GM19395 (cell line): ENCODE measurements at regions not wholly inside any gene's neighbourhood (a gene's known extent, or its start where the extent isn't known, plus 50 kb on each side); places are given as distances from the start of the nearest gene placed in this dataset.

Experiments used
- ATAC-seq: cut with Tn5 transposase; IDR thresholded peaks from one replicate; pipeline ENCODE4 v1.9.1; 2021; ENCODE audit warnings: mild to moderate bottlenecking, moderate library complexity; ENCODE audit not compliant: unreplicated experiment

- ATAC-seq, result no peak
Measured at GRCh38 chr12:97173688-97174410, 266.8 kb downstream of the NEDD1 start.

DNA sequence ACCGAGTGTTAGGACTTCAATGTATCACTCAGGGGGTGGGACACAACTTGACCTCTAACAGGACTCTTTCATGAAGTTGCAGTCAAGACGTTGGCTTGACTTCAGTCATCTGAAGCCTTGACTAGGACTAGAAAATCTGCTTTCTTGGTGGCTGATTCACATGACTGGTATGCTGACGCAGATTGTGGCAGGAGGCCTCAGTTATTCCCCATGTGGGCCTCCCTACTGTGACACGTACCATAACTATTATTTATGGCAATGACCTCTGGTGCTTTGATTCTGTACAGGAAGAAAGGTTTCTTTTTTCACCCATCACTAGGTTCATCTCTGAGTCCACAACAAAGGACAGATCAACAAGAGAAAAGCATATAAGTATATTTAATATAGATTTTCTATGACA, 270.4 kb downstream of the NEDD1 start:
- ATAC-seq, result no peak

DNA sequence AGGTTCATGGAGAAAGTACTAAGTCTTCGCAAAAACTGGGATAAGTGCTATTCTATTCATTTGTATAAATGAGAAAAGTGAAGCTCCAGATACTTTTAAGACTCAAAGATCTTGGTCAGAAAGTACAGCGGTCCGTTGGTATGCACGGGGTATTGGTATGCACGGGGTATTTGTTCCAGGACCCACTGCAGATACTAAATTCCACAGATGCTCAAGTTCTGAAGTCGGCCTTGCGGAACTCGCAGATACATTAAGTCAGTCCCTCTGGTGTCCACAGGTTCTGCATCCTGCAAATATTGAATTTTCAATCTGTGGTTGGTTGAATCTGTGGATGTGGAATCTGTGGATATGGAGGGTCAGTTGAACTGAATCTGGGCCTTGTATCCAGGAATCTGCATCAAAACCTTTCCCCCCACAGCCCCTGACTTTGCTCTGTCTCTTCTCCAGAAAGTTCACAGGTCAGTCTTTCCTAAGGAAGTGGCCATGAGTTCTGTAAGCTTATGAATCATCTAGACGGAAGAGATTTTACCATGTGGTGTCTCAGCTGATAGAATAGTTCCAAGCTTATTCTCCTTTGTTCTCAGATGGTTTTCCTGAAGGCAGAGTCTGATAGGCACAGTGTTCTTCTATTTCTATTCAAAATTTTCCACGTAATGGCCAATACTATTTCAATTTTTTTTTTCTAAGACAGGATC, 274.7 kb downstream of the NEDD1 start:
- ATAC-seq, result no peak

GRCh38 chr12:97182769-97183168, 275.7 kb downstream of the NEDD1 start:
- ATAC-seq, result no peak

DNA sequence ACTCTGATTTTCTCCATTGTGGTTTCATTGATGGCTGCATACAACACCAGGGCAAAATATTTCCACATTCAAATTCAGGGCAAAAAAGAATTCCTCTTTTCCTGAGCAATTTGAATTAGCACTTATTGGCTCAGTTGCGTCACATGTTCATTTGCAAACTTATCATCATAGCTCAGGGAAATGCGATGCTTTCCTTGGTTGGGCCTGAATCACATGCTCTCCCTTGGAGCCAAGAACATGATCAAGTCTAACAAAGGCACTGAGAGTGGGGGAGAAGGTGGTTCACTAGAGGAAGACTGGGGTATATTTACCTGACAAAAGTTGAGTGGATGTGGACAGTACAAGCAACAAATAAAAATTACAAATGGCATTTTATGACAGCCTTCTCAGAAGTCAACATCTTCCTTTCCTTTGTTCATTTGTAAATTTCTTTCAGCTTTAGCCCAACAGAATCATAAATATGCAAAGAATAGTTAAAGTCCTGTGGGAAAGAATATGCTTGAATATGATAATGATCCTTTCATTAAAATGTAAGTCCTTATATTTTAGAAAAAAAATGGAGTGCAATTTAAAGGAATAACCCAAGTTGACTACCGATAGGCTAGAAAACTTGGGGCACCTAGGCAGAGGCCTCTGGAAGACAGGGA, 277.2 kb downstream of the NEDD1 start:
- no peak for ATAC-seq

- ATAC-seq, result no peak
Measured at GRCh38 chr12:97185567-97185966, 277.0 kb upstream of the RMST start.

DNA sequence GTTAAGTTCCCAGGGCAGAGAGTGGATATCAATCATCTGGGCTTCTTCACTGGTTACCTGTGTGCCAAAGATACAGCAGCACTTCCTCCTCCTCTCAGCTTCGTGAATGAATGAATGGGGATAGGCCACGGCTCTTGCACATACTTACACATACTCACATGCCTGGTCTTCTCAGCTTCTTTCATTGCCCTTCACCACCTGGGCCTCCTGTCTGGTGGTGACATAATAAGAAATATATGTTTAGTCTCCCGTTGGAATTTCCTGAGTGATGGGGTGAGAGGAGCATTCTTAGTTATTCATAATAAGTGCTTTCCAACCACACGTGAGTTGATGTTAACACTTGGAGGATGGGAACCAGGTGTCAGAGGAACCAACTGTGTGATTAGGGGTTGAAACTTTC, 268.1 kb upstream of the RMST start:
- ATAC-seq, result no peak

DNA sequence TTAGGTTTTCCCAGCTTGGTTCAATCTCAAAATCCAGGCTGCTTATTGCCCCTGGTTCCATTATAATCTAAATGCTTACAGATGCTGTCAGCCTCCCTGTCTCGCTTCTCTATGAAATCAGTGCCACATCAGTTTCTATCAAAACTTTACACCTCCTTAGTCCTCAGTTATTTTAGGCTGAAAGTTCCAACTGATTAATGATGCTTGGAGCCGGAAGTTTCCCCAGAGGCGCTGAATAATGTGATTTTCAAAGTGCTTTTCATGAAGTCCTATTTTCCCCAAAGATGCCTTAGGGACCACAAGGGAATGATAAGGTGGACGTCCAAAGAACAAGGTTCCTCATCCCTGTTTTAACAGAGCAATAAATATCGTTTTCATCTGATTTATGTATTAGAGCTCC, 262.4 kb upstream of the RMST start:
- ATAC-seq, result no peak

GRCh38 chr12:97203408-97203807, 259.2 kb upstream of the RMST start:
- no peak for ATAC-seq

- ATAC-seq, result no peak
Measured at GRCh38 chr12:97209997-97210396, 252.6 kb upstream of the RMST start.

DNA sequence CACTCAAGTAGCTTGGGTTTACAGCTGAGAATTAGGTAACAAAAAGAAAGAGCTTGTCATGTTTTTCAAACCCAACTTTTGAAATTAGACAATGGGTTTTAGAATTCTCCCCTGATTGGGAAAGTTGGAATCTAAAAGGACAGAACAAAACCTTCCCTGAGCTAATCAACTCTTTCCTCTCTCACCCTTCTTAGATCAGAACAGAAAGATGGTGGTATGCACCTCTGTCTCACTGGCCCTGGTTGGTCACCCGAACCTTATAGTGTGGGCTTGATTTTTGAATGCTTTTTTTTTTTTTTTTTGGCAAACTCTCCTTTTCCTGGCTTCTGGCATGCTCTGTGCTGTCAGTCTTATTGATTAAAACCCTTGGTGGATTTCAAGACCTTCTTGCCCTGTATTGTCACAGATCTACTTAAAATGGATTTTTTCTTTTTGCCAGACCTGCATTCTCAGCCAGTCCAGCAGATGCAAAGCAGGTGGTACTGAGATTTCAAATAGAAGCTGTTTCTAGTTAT, 251.1 kb upstream of the RMST start:
- ATAC-seq, result no peak

DNA sequence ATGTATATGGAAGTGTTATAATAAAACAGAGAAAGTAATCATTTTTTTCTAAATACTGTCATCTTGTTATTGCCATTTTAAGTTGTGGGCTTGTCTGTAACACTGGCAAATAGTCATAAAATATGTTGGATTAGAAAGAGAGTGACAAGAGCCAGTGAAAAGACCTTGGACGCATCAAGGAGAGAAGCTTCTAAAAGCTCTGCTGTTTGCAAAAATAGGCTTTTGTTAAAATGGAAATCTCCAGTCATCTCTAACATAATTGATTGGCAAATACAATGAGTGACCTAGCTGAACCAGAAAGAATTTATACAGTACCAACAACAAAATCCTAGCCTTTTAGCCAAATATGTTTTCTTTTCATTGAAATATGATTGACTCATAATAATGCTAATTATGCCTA, 245.8 kb upstream of the RMST start:
- no peak for ATAC-seq

GRCh38 chr12:97222391-97222790, 240.2 kb upstream of the RMST start:
- ATAC-seq, result no peak

- ATAC-seq, result peak; percentile 61
Measured at GRCh38 chr12:97223419-97223818, 239.2 kb upstream of the RMST start.

DNA sequence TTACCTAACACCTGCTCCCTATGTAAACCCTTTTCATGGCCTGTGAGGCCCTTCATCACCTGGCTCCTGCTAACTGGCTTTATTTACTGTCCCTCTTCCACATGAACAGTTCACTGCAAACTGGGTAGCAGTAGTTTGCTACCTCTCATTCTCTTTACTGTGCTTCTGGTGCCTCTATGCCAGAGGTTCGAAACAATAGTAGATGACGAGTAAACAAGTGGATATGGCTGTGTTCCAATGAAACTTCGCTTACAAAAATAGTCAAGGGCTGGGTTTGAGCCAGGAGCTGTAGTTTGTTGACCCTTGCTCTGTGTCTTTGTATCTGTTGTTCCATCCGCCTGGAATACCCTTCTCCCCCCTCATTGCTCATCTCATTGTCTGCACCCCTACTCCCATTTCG, 233.6 kb upstream of the RMST start:
- ATAC-seq, result no peak

DNA sequence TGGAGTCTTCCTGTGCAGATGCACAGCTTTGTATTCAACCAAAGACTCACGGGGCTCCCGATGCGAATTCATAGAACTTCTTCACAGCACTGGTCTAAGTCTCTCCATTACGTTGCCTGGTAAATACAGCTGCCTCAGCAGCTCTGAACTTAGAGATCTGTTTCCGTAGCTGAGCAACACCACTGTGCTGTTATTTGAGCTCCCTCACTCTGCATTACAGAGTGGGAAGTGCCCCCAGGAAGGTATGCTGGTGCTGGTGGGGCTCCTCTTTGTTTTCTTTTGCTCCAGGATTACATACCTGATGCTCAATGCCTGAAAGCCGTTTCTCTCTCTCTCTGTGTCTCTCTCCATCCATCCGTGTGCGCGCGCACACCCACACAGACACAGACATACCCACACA, 227.5 kb upstream of the RMST start:
- no peak for ATAC-seq

DNA sequence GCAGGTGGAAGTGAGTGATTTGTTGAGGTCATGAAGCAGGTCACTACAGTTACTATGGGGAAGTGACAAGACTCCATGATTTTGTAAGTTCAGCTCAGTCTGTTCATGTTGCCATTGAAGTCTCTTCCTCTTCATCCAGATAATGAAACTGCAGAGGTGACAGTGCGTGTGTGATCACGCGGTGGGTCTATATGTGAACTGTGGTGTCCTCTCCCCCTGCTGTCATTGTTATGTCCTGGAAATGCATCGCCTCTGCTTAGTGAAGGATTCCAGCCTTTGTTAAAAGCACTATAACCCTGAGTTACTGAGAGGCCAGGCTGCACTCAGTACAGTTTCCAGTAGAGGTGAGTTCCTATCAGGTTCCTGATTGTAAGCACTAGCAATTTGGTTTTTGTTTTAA, 216.2 kb upstream of the RMST start:
- no peak for ATAC-seq

DNA sequence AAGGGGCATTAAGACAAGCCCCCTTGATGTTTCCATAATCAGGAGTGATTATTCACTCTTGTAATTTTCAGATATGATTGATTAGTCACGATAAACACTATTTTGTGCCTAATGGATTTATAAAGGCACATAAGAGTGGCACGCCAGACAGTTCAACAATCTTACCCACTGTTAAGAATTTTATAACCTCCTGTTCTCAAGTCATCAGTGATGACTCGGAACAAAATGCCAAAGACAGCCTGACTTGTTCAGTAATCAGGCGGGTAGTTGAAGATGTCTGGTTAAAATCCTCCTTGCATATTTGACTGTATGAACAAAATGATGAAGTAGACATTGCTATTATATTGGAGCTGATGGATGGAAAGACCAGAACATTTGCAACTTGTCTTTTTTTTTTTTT, 212.1 kb upstream of the RMST start:
- no peak for ATAC-seq

DNA sequence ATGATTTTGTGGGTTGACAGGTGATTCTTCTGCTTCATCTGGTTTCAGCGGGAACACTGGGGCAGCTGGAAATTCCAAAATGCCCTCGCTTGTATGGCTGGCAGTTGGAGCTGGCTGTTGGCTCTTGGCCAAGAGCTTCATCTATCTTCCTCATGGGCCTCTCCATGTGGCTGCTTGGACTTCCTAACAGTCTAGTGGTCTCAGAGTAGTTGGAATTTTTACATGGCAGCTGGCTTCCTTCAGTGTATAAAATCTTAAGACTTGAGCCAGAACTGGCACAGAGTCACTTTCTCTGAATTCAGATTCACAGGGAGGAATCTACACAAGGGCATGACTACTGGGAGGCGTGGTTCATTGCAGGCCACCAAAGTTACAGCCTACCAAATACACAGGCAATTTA, 204.9 kb upstream of the RMST start:
- ATAC-seq, result no peak

GRCh38 chr12:97259098-97259497, 203.5 kb upstream of the RMST start:
- no peak for ATAC-seq

- ATAC-seq, result no peak
Measured at GRCh38 chr12:97260786-97261185, 201.8 kb upstream of the RMST start.

GRCh38 chr12:97267166-97267565, 195.4 kb upstream of the RMST start:
- ATAC-seq, result no peak
